ENCODE measurements at regions not wholly inside any gene's neighbourhood (a gene's known extent, or its start where the extent isn't known, plus 50 kb on each side); places are given as distances from the start of the nearest gene placed in this dataset.

GRCh38 chr3:104584682-104585081, 782.0 kb upstream of the ALCAM start:
- H3K4me1 ChIP-seq, result no peaks in the 10 kb centered on the region
- no peak overlapping the region for H3K27ac ChIP-seq
- H3K27me3 ChIP-seq (ENCODE audit: insufficient read depth in 3 of 3, low read length in 2 of 3), result no peaks in the 10 kb centered on the region
- DNase-seq, result no peak
- no peak for TF ChIP-seq CTCF (IDR thresholded peaks at IDR 0.05)
- no peak overlapping the region for H3K4me3 ChIP-seq
- no peak for ATAC-seq
- intact Hi-C loops (cut with DNase I), result no loop called here
- no peaks in the 10 kb centered on the region for H3K36me3 ChIP-seq (ENCODE audit: insufficient read depth in 1 of 2, low read depth in 1 of 2)
- H3K9me3 ChIP-seq, result no peaks in the 10 kb centered on the region
- WGBS, 3 donors, result 65 to 69% (median 68%) methylated on average over 5 of the region's 5 CpGs

DNA sequence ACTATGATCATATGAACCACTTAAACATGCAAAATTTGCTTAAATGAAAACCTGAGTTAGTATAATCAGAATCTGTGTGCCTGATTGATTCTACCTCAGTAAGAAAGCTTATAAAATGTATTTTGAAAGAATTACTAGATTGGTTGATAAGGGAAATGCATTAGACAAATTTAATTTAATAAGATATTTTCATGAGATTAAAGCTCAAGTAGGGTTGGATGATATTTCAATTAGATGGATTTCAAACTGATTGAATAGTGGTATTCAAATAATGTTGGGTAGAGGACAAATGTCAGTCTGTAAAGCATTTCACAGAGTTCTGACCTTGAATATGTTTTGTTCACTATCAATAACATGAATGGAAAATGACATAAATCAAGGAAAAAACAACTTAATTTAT, 780.4 kb upstream of the ALCAM start:
- intact Hi-C loops (cut with DNase I), result no loop called here
- ATAC-seq (no peak), DNase-seq (no peak)
- Histone ChIP-seq H3K9me3 (no peaks in the 10 kb centered on the region), H3K27me3 (ENCODE audit: insufficient read depth in 3 of 3, low read length in 2 of 3) (no peaks in the 10 kb centered on the region), H3K27ac (no peak overlapping the region), H3K4me3 (no peak overlapping the region), H3K36me3 (ENCODE audit: insufficient read depth in 1 of 2, low read depth in 1 of 2) (no peaks in the 10 kb centered on the region), H3K4me1 (no peaks in the 10 kb centered on the region)
- no peak for TF ChIP-seq CTCF (IDR thresholded peaks at IDR 0.05)

GRCh38 chr3:104588442-104588841, 778.3 kb upstream of the ALCAM start:
- no peak overlapping the region for H3K27ac ChIP-seq
- H3K4me1 ChIP-seq, result no peaks in the 10 kb centered on the region
- H3K27me3 ChIP-seq (ENCODE audit: insufficient read depth in 3 of 3, low read length in 2 of 3), result no peaks in the 10 kb centered on the region
- no peaks in the 10 kb centered on the region for H3K36me3 ChIP-seq (ENCODE audit: insufficient read depth in 1 of 2, low read depth in 1 of 2)
- no peak overlapping the region for H3K4me3 ChIP-seq
- WGBS, 3 donors, result 77 to 83% (median 82%) methylated on average over 3 of the region's 3 CpGs
- intact Hi-C loops (cut with DNase I), result no loop called here
- no peak for TF ChIP-seq CTCF (IDR thresholded peaks at IDR 0.05)
- H3K9me3 ChIP-seq, result no peaks in the 10 kb centered on the region
- DNase-seq (no peak), ATAC-seq (no peak)

DNA sequence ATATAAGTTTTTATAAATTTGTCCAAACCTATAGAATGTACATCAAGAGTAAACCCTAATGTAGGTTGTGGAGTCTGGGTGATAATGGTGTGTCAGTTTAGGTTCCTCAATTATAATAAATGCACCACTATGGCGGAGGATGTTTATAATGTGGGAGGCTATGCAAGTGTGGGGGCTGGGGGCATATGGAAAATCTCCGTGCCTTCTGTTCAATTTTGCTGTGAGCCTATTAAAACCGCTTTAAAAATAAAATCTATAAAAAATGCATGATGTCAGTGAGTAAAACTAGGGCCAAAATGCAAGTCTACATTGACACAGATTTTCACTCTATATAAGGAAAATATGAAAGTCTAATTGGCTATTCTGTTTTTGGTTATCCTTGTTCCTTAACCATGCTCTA, 774.9 kb upstream of the ALCAM start:
- H3K4me3 ChIP-seq, result no peak overlapping the region
- no peaks in the 10 kb centered on the region for H3K9me3 ChIP-seq
- ATAC-seq (no peak), DNase-seq (no peak)
- no peak overlapping the region for H3K27ac ChIP-seq
- WGBS, 3 donors, result 92 to 94% (median 93%) methylated on average over 3 of the region's 3 CpGs
- no peaks in the 10 kb centered on the region for H3K4me1 ChIP-seq
- no peaks in the 10 kb centered on the region for H3K36me3 ChIP-seq (ENCODE audit: insufficient read depth in 1 of 2, low read depth in 1 of 2)
- H3K27me3 ChIP-seq (ENCODE audit: insufficient read depth in 3 of 3, low read length in 2 of 3), result no peaks in the 10 kb centered on the region
- no peak for TF ChIP-seq CTCF (IDR thresholded peaks at IDR 0.05)
- intact Hi-C loops (cut with DNase I), result no loop called here

GRCh38 chr3:104594491-104594890, 772.2 kb upstream of the ALCAM start:
- ATAC-seq (no peak), DNase-seq (no peak)
- H3K4me3 ChIP-seq, result no peak overlapping the region
- no peak overlapping the region for H3K27ac ChIP-seq
- 86 to 94% (median 90%) methylated on average over 2 of the region's 2 CpGs for WGBS, 3 donors
- intact Hi-C loops (cut with DNase I), result no loop called here
- H3K36me3 ChIP-seq (ENCODE audit: insufficient read depth in 1 of 2, low read depth in 1 of 2), result no peaks in the 10 kb centered on the region
- H3K4me1 ChIP-seq, result no peaks in the 10 kb centered on the region
- no peak for TF ChIP-seq CTCF (IDR thresholded peaks at IDR 0.05)
- H3K27me3 ChIP-seq (ENCODE audit: insufficient read depth in 3 of 3, low read length in 2 of 3), result no peaks in the 10 kb centered on the region
- H3K9me3 ChIP-seq, result no peaks in the 10 kb centered on the region

Data from psoas muscle (tissue), 7 donors.